H9 (cell line): ENCODE measurements at regions not wholly inside any gene's neighbourhood (a gene's known extent, or its start where the extent isn't known, plus 50 kb on each side); places are given as distances from the start of the nearest gene placed in this dataset.

Experiments used
- DNase-seq: peaks from one replicate; pipeline ENCODE4 v3.0.0-alpha.2; 2017
- H2AFZ ChIP-seq: one replicate; pipeline ENCODE4 v1.6.1; 2013; ENCODE audit warnings: mild to moderate bottlenecking, low read length, control low read depth, moderate library complexity
- H2AK5ac ChIP-seq: 2 replicates; pipeline ENCODE4 v1.6.1; 2013; ENCODE audit warnings: low read length, control low read depth, mixed read lengths; ENCODE audit not compliant: insufficient read length
- H2BK120ac ChIP-seq: one replicate; pipeline ENCODE4 v1.6.1; 2013; ENCODE audit warnings: low read depth, mild to moderate bottlenecking, low read length, control low read depth, inconsistent platforms; ENCODE audit not compliant: poor library complexity, severe bottlenecking
- H2BK12ac ChIP-seq: 2 replicates; pipeline ENCODE4 v1.6.1; 2013; ENCODE audit warnings: low read length, control low read depth, mixed read lengths, low read depth; ENCODE audit not compliant: insufficient read length
- H2BK15ac ChIP-seq: 2 replicates; pipeline ENCODE4 v1.6.1; 2013; ENCODE audit warnings: low read depth, low read length, control low read depth
- H2BK20ac ChIP-seq: one replicate; pipeline ENCODE4 v1.6.1; 2013; ENCODE audit warnings: low read depth, mild to moderate bottlenecking, low read length, control low read depth, inconsistent platforms; ENCODE audit not compliant: poor library complexity, severe bottlenecking
- H2BK5ac ChIP-seq: 2 replicates; pipeline ENCODE4 v1.6.1; 2013; ENCODE audit warnings: low read length, control low read depth, mixed read lengths; ENCODE audit not compliant: insufficient read length
- H3K14ac ChIP-seq: 2 replicates; pipeline ENCODE4 v1.6.1; 2013; ENCODE audit warnings: low read length, control low read depth; ENCODE audit not compliant: insufficient read depth
- H3K18ac ChIP-seq: 2 replicates; pipeline ENCODE4 v1.6.1; 2013; ENCODE audit warnings: low read depth, mild to moderate bottlenecking, mixed read lengths, low read length, control low read depth; ENCODE audit not compliant: insufficient read length
- H3K23ac ChIP-seq: 2 replicates; pipeline ENCODE4 v1.6.1; 2013; ENCODE audit warnings: low read length, control low read depth, mixed read lengths, low read depth; ENCODE audit not compliant: insufficient read length
- H3K23me2 ChIP-seq: 2 replicates; pipeline ENCODE4 v1.6.1; 2013; ENCODE audit warnings: low read depth, mild to moderate bottlenecking, mixed read lengths, low read length, control low read depth; ENCODE audit not compliant: insufficient read length, poor library complexity, severe bottlenecking
- H3K27ac ChIP-seq: 2 replicates; pipeline ENCODE4 v1.5.1; 2013; ENCODE audit warnings: low read length, control low read depth, mixed read lengths, low read depth; ENCODE audit not compliant: insufficient read length
- H3K27me3 ChIP-seq: 2 replicates; pipeline ENCODE4 v1.6.1; 2013; ENCODE audit warnings: low read length, control low read depth, inconsistent platforms; ENCODE audit not compliant: insufficient read depth
- H3K4ac ChIP-seq: 2 replicates; pipeline ENCODE4 v1.6.1; 2013; ENCODE audit warnings: low read depth, mild to moderate bottlenecking, control low read depth, inconsistent platforms, low read length, moderate library complexity
- H3K4me1 ChIP-seq: 2 replicates; pipeline ENCODE4 v1.6.1; 2013; ENCODE audit warnings: low read length, control low read depth, inconsistent platforms; ENCODE audit not compliant: insufficient read depth
- H3K4me2 ChIP-seq: 2 replicates; pipeline ENCODE4 v1.6.1; 2013; ENCODE audit warnings: low read length, control low read depth, mixed read lengths; ENCODE audit not compliant: insufficient read length, insufficient read depth
- H3K56ac ChIP-seq: 2 replicates; pipeline ENCODE4 v1.6.1; 2013; ENCODE audit warnings: low read depth, mild to moderate bottlenecking, mixed read lengths, low read length, control low read depth; ENCODE audit not compliant: insufficient read length
- H3K79me1 ChIP-seq: 2 replicates; pipeline ENCODE4 v1.6.1; 2013; ENCODE audit warnings: low read depth, mild to moderate bottlenecking, moderate library complexity, low read length, control low read depth, inconsistent platforms; ENCODE audit not compliant: insufficient read depth, poor library complexity, severe bottlenecking
- H3K79me2 ChIP-seq: 2 replicates; pipeline ENCODE4 v1.6.1; 2013; ENCODE audit warnings: low read length, control low read depth, inconsistent platforms; ENCODE audit not compliant: insufficient read depth
- H3K9ac ChIP-seq: 2 replicates; pipeline ENCODE4 v1.6.1; 2013; ENCODE audit warnings: low read length, control low read depth, mixed read lengths; ENCODE audit not compliant: insufficient read length; ENCODE audit errors: extremely low read depth
- H3K9me3 ChIP-seq: one replicate; pipeline ENCODE4 v1.6.1; 2013; ENCODE audit warnings: low read depth, low read length, inconsistent platforms; ENCODE audit not compliant: control insufficient read depth
- H3T11ph ChIP-seq: one replicate; pipeline ENCODE4 v1.6.1; 2013; ENCODE audit warnings: mild to moderate bottlenecking, low read length, control low read depth, inconsistent platforms
- H4K20me1 ChIP-seq: one replicate; pipeline ENCODE4 v1.6.1; 2013; ENCODE audit not compliant: control insufficient read depth, insufficient read length, insufficient read depth
- H4K5ac ChIP-seq: 2 replicates; pipeline ENCODE4 v1.6.1; 2013; ENCODE audit warnings: low read depth, mild to moderate bottlenecking, mixed read lengths, low read length, control low read depth; ENCODE audit not compliant: insufficient read length
- H4K8ac ChIP-seq: replicated peaks from 2 replicates; pipeline ENCODE4 v1.6.1; 2013; ENCODE audit warnings: low read length, control low read depth, mixed read lengths, low read depth; ENCODE audit not compliant: insufficient read length
- H4K91ac ChIP-seq: 2 replicates; pipeline ENCODE4 v1.6.1; 2013; ENCODE audit warnings: low read depth, mild to moderate bottlenecking, moderate library complexity, mixed read lengths, low read length, control low read depth; ENCODE audit not compliant: insufficient read length
- H3K27ac Mint-ChIP-seq, 3 experiments: 2 replicates in 2 of 3; 3 replicates in 1 of 3; pipeline ENCODE4 v1.8.0; 2020 to 2021; ENCODE audit warnings: mixed read lengths in 3 of 3, mild to moderate bottlenecking in 1 of 3, moderate library complexity in 1 of 3
- H3K27me3 Mint-ChIP-seq: 2 replicates; pipeline ENCODE4 v1.8.0; 2021; ENCODE audit warnings: low read depth, mild to moderate bottlenecking, moderate library complexity, mixed read lengths
- H3K36me3 Mint-ChIP-seq, 3 experiments: 2 replicates in 2 of 3; 3 replicates in 1 of 3; pipeline ENCODE4 v1.8.0; 2020 to 2021; ENCODE audit warnings: low read depth in 3 of 3, mixed read lengths in 3 of 3; ENCODE audit not compliant: insufficient read depth in 1 of 3
- H3K4me1 Mint-ChIP-seq, 2 experiments: 2 replicates each; pipeline ENCODE4 v1.8.0; 2020; ENCODE audit warnings: mixed read lengths in 2 of 2
- H3K4me3 Mint-ChIP-seq, 2 experiments: 2 replicates in 1 of 2; 3 replicates in 1 of 2; pipeline ENCODE4 v1.8.0; 2020 to 2021; ENCODE audit warnings: mild to moderate bottlenecking in 2 of 2, mixed read lengths in 2 of 2, moderate library complexity in 1 of 2
- H3K9me3 Mint-ChIP-seq, 2 experiments: 2 replicates in 1 of 2; 3 replicates in 1 of 2; pipeline ENCODE4 v1.8.0; 2020; ENCODE audit warnings: mild to moderate bottlenecking in 2 of 2, mixed read lengths in 2 of 2, moderate library complexity in 1 of 2
- CTCF ChIP-seq: fragments of 200-600 bp; sonication (generic); conservative IDR thresholded peaks from 3 replicates; pipeline ENCODE4 v1.8.0; 2021; ENCODE audit warnings: antibody characterized with exemption, mild to moderate bottlenecking
- WGBS: extraction: QIAGEN DNeasy Blood & Tissue Kit; methylation state at CpG from one replicate; pipeline ENCODE4 v1.1.7; 2013; ENCODE audit warnings: missing lambda C conversion rate, low lambda C conversion rate, mixed read lengths; ENCODE audit not compliant: insufficient read length; ENCODE audit errors: extremely low coverage; 5-methylcytosine and 5-hydroxymethylcytosine counted together

DNA sequence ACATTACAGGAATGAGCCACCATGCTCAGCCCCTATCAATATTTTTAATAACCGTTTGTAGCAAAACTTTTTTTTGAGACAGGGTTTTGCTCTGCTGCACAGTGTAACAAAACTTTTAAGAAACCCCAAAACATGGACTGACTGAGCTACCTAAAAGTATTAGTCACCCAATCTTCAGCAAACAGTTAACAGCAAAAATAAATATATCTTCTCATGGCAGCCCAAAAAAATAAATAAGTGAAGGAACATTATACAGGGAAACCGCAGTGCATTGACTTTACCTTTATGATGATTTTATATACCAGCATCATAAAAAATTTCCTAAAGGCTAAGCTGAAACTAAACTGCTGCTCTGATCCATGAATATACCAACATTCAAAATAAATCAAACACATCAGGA, 424.6 kb downstream of the METTL4 start:
- H2AFZ ChIP-seq: no peak overlapping the region
- H2BK15ac ChIP-seq: no peak overlapping the region
- no peak overlapping the region for H3K23ac ChIP-seq
- no peak overlapping the region for H2AK5ac ChIP-seq
- no peak overlapping the region for H4K91ac ChIP-seq
- no peak overlapping the region for H2BK120ac ChIP-seq
- no peak overlapping the region for H4K5ac ChIP-seq
- H3K27me3 ChIP-seq: no peaks in the 10 kb centered on the region
- Mint-ChIP-seq H3K4me3 (no peak overlapping the region), H3K36me3 (no peaks in the 10 kb centered on the region; a peak in 1 of 7 replicates), H3K9me3 (no peaks in the 10 kb centered on the region; a peak in 2 of 5 replicates), H3K27me3 (no peaks in the 10 kb centered on the region), H3K4me1 (peaks cover 0 to 3% of the 10 kb centered on the region in 2 experiments; a peak in 1 of 4 replicates), H3K27ac (no peak overlapping the region)
- H3K14ac ChIP-seq: no peak overlapping the region
- no peak overlapping the region for H3K56ac ChIP-seq
- no peak overlapping the region for H2BK12ac ChIP-seq
- H3K4ac ChIP-seq: no peak overlapping the region
- H2BK20ac ChIP-seq: no peak overlapping the region
- no peak overlapping the region for H3K27ac ChIP-seq
- no peaks in the 10 kb centered on the region for H3K9me3 ChIP-seq
- H3K18ac ChIP-seq: no peak overlapping the region
- H3K79me1 ChIP-seq: no peaks in the 10 kb centered on the region
- H4K8ac ChIP-seq: no peak overlapping the region
- no peak overlapping the region for H2BK5ac ChIP-seq
- no peak for DNase-seq
- H3K4me1 ChIP-seq: no peaks in the 10 kb centered on the region
- no peak overlapping the region for H3K4me2 ChIP-seq
- H4K20me1 ChIP-seq: no peaks in the 10 kb centered on the region
- WGBS: no CpG with 5 or more reads among the region's 2 CpGs
- no peaks in the 10 kb centered on the region for H3K23me2 ChIP-seq
- TF ChIP-seq CTCF: no peak
- no peak overlapping the region for H3K9ac ChIP-seq
- H3T11ph ChIP-seq: no peak overlapping the region
- H3K79me2 ChIP-seq: no peaks in the 10 kb centered on the region
